Trophoblast cell (in vitro differentiated cells and primary cell): ENCODE measurements at regions not wholly inside any gene's neighbourhood (a gene's known extent, or its start where the extent isn't known, plus 50 kb on each side); places are given as distances from the start of the nearest gene placed in this dataset.

ENCODE experiments used
- DNase-seq, 2 donors: peaks; one replicate each; pipeline ENCODE4 v3.0.0-alpha.2; 2016
- H2AFZ ChIP-seq: 2 replicates; pipeline ENCODE4 v1.6.1; 2013; ENCODE audit warnings: low read length, moderate library complexity, mild to moderate bottlenecking; ENCODE audit not compliant: insufficient read depth, poor library complexity
- H2AK5ac ChIP-seq: 2 replicates; pipeline ENCODE4 v1.6.1; 2013; ENCODE audit warnings: mild to moderate bottlenecking, low read length
- H2BK120ac ChIP-seq: 2 replicates; pipeline ENCODE4 v1.6.1; 2013; ENCODE audit warnings: low read length, mild to moderate bottlenecking, moderate library complexity; ENCODE audit not compliant: insufficient read depth, poor library complexity
- H2BK12ac ChIP-seq: 2 replicates; pipeline ENCODE4 v1.6.1; 2013; ENCODE audit warnings: mild to moderate bottlenecking, low read length, moderate library complexity
- H2BK5ac ChIP-seq: 2 replicates; pipeline ENCODE4 v1.6.1; 2013; ENCODE audit warnings: low read length, low read depth, moderate library complexity, mild to moderate bottlenecking; ENCODE audit not compliant: poor library complexity
- H3K14ac ChIP-seq: 2 replicates; pipeline ENCODE4 v1.6.1; 2013; ENCODE audit warnings: mild to moderate bottlenecking, low read length
- H3K18ac ChIP-seq: 2 replicates; pipeline ENCODE4 v1.6.1; 2013; ENCODE audit warnings: mild to moderate bottlenecking, low read length
- H3K23ac ChIP-seq: 2 replicates; pipeline ENCODE4 v1.6.1; 2013; ENCODE audit warnings: low read length
- H3K27ac ChIP-seq: 2 replicates; pipeline ENCODE4 v1.5.1; 2013; ENCODE audit warnings: low read depth, mild to moderate bottlenecking, inconsistent platforms, low read length, moderate library complexity
- H3K27me3 ChIP-seq: 2 replicates; pipeline ENCODE4 v1.6.1; 2013; ENCODE audit warnings: inconsistent platforms, mild to moderate bottlenecking, low read length, moderate library complexity; ENCODE audit not compliant: insufficient read depth
- H3K36me3 ChIP-seq, 2 experiments: 1 replicate in 1 of 2; 2 replicates in 1 of 2; pipeline ENCODE4 v1.6.1; 2013; ENCODE audit warnings: low read length in 2 of 2, mild to moderate bottlenecking in 2 of 2, moderate library complexity in 1 of 2; ENCODE audit not compliant: insufficient read depth in 2 of 2, control insufficient read depth in 1 of 2
- H3K4ac ChIP-seq: 2 replicates; pipeline ENCODE4 v1.6.1; 2013; ENCODE audit warnings: low read depth, mild to moderate bottlenecking, low read length, moderate library complexity
- H3K4me1 ChIP-seq, 2 experiments: 1 replicate in 1 of 2; 2 replicates in 1 of 2; pipeline ENCODE4 v1.6.1; 2013; ENCODE audit warnings: low read length in 2 of 2, mild to moderate bottlenecking in 2 of 2, moderate library complexity in 1 of 2; ENCODE audit not compliant: insufficient read depth in 2 of 2, control insufficient read depth in 1 of 2
- H3K4me2 ChIP-seq: 2 replicates; pipeline ENCODE4 v1.6.1; 2013; ENCODE audit warnings: inconsistent platforms, mild to moderate bottlenecking, low read length, moderate library complexity
- H3K4me3 ChIP-seq: 2 replicates; pipeline ENCODE4 v1.5.1; 2013; ENCODE audit warnings: mild to moderate bottlenecking, low read depth, low read length, inconsistent platforms
- H3K79me1 ChIP-seq: one replicate; pipeline ENCODE4 v1.6.1; 2013; ENCODE audit warnings: low read length
- H3K79me2 ChIP-seq: 2 replicates; pipeline ENCODE4 v1.6.1; 2013; ENCODE audit warnings: low read length, mild to moderate bottlenecking; ENCODE audit not compliant: control insufficient read depth, insufficient read depth, poor library complexity
- H3K9ac ChIP-seq: 2 replicates; pipeline ENCODE4 v1.6.1; 2013; ENCODE audit warnings: mild to moderate bottlenecking, low read length
- H3K9me3 ChIP-seq: 2 replicates; pipeline ENCODE4 v1.6.1; 2013; ENCODE audit warnings: low read depth, mild to moderate bottlenecking, control low read depth, inconsistent platforms, low read length; ENCODE audit not compliant: insufficient read depth
- H4K12ac ChIP-seq: 2 replicates; pipeline ENCODE4 v1.6.1; 2013; ENCODE audit warnings: low read depth, mild to moderate bottlenecking, low read length, moderate library complexity
- H4K8ac ChIP-seq: 2 replicates; pipeline ENCODE4 v1.6.1; 2013; ENCODE audit warnings: low read depth, mild to moderate bottlenecking, low read length, moderate library complexity
- H4K91ac ChIP-seq: one replicate; pipeline ENCODE4 v1.6.1; 2013; ENCODE audit warnings: low read depth, mild to moderate bottlenecking, low read length, moderate library complexity
- WGBS: extraction: QIAGEN DNeasy Blood & Tissue Kit; methylation state at CpG from one replicate; pipeline ENCODE4 v1.1.7; 2013; ENCODE audit warnings: missing lambda C conversion rate; ENCODE audit not compliant: insufficient read length, insufficient coverage; ENCODE audit errors: extremely low coverage; 5-methylcytosine and 5-hydroxymethylcytosine counted together

DNA sequence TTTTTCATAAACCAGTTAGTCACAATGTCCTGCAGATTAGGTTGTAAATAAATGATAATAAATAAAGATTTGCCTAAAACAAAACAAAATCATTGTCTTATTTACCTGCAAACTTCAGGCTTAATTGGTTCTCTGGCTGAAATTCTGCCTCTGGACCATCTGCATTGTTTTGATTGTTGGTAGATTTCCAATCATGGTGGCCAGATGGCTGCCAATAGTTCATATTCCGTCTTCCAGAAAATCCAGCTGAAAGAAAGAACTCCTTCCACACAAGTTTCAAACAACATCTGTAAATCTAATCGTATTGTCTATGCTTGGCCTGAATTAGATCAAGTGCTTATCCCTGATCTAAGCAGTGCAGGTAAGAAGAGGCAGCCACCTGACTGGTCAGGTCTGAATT, 771.1 kb upstream of the ZEB2 start:
- no peak overlapping the region for H2BK12ac ChIP-seq
- no peak overlapping the region for H3K14ac ChIP-seq
- no CpG with 5 or more reads among the region's 2 CpGs for WGBS
- H2BK5ac ChIP-seq: no peak overlapping the region
- H3K79me2 ChIP-seq: no peaks in the 10 kb centered on the region
- H4K91ac ChIP-seq: no peak overlapping the region
- H4K8ac ChIP-seq: no peak overlapping the region
- no peaks in the 10 kb centered on the region for H3K27me3 ChIP-seq
- no peak overlapping the region for H3K4me2 ChIP-seq
- no peaks in the 10 kb centered on the region for H3K4me1 ChIP-seq
- H3K79me1 ChIP-seq: no peaks in the 10 kb centered on the region
- H3K4me3 ChIP-seq: no peak overlapping the region
- H3K9ac ChIP-seq: no peak overlapping the region
- H3K36me3 ChIP-seq: no peaks in the 10 kb centered on the region
- H2AK5ac ChIP-seq: no peak overlapping the region
- H4K12ac ChIP-seq: no peak overlapping the region
- no peak overlapping the region for H3K18ac ChIP-seq
- no peaks in the 10 kb centered on the region for H3K9me3 ChIP-seq
- H2AFZ ChIP-seq: no peak overlapping the region
- DNase-seq: no peak
- no peak overlapping the region for H3K23ac ChIP-seq
- no peak overlapping the region for H3K27ac ChIP-seq
- H3K4ac ChIP-seq: no peak overlapping the region
- H2BK120ac ChIP-seq: no peak overlapping the region

DNA sequence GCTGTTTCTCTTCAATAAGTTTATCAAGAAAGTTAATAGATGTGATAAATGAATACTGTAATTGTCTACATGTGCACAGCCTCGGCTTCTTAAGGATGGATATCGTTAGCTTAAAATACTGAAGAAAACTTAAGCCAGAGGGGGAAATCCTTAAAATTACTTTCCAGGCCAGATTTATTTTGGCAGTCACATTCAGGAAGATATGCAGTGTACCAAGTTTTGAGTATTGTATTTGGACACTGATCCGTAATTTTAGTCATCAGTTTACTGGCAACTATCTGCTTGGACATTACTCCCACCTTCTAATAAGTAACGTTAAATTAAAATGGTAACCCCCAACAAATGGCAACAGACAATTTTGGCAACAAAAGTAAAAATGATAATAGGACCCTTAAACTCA, 770.0 kb upstream of the ZEB2 start:
- H2AK5ac ChIP-seq: no peak overlapping the region
- DNase-seq: no peak
- H3K79me1 ChIP-seq: no peaks in the 10 kb centered on the region
- no peak overlapping the region for H2BK12ac ChIP-seq
- H4K12ac ChIP-seq: no peak overlapping the region
- no peak overlapping the region for H3K9ac ChIP-seq
- no peaks in the 10 kb centered on the region for H3K79me2 ChIP-seq
- H3K18ac ChIP-seq: no peak overlapping the region
- no peak overlapping the region for H2AFZ ChIP-seq
- H2BK5ac ChIP-seq: no peak overlapping the region
- no peak overlapping the region for H4K91ac ChIP-seq
- no peak overlapping the region for H3K4ac ChIP-seq
- H3K27me3 ChIP-seq: no peaks in the 10 kb centered on the region
- H3K27ac ChIP-seq: no peak overlapping the region
- WGBS: no CpG with 5 or more reads among the region's 4 CpGs
- no peaks in the 10 kb centered on the region for H3K9me3 ChIP-seq
- H4K8ac ChIP-seq: no peak overlapping the region
- no peak overlapping the region for H3K4me2 ChIP-seq
- H3K4me3 ChIP-seq: no peak overlapping the region
- H3K4me1 ChIP-seq: no peaks in the 10 kb centered on the region
- no peak overlapping the region for H3K23ac ChIP-seq
- H2BK120ac ChIP-seq: no peak overlapping the region
- H3K36me3 ChIP-seq: no peaks in the 10 kb centered on the region
- H3K14ac ChIP-seq: no peak overlapping the region

DNA sequence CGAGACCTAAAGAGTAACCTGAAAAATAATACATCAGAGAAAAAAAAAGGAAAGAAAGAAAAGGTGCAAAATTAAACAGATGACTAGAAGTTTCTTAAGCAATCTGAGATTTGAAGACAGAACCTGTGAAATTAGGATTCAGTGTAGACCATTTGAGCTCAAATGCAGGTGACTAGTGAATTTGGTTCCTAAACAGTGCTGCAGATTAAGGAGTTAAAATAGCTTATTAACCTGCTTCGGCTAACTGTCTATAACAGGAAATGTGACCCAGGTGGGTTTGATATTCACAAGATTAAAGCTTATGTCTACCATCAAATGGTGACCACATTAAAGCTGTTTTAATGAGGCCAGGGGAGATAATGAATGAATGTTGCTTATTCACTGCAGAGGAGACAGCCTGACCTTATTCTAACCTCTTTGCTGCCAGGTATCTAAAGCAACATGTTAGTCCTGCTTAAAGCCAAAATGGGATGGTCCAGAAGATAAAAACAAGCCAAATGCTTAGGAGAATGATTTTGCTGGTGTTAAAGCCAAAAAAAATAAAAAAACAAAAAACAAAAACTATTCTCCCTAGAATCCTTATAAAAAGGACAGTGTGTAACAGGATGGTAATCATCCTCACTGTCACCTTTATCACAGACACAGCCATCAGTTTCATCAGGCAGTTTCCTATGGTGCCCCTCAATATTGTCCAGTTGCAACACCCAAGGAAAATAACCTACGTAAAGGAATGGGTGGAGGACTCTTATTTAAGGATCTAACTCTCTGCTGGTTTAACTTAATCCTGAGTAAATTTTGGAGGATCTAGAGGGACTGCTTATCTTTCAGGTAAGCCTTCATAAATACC, 769.0 kb upstream of the ZEB2 start:
- Histone ChIP-seq H2BK120ac (no peak overlapping the region), H3K79me1 (no peaks in the 10 kb centered on the region), H3K4me2 (no peak overlapping the region), H2BK5ac (no peak overlapping the region), H4K8ac (no peak overlapping the region), H4K12ac (no peak overlapping the region), H3K4me1 (no peaks in the 10 kb centered on the region), H3K27me3 (no peaks in the 10 kb centered on the region), H3K4me3 (no peak overlapping the region), H3K27ac (no peak overlapping the region), H2AFZ (no peak overlapping the region), H3K14ac (no peak overlapping the region), H3K9ac (no peak overlapping the region), H3K4ac (no peak overlapping the region), H3K79me2 (no peaks in the 10 kb centered on the region), H2BK12ac (no peak overlapping the region), H3K23ac (no peak overlapping the region), H2AK5ac (no peak overlapping the region), H4K91ac (no peak overlapping the region), H3K9me3 (no peaks in the 10 kb centered on the region), H3K18ac (no peak overlapping the region), H3K36me3 (no peaks in the 10 kb centered on the region)
- no peak for DNase-seq
- WGBS: no CpG with 5 or more reads among the region's 3 CpGs

- H4K12ac ChIP-seq: no peak overlapping the region
- H2BK120ac ChIP-seq: no peak overlapping the region
- WGBS: no CpG with 5 or more reads among the region's 3 CpGs
Observed at GRCh38 chr2:145287736-145288135, 767.8 kb upstream of the ZEB2 start.

More at GRCh38 chr2:145287736-145288135, 767.8 kb upstream of the ZEB2 start:
- Histone ChIP-seq H3K18ac (no peak overlapping the region), H3K9ac (no peak overlapping the region), H3K4me2 (no peak overlapping the region), H3K79me2 (no peaks in the 10 kb centered on the region), H3K4me3 (no peak overlapping the region), H3K14ac (no peak overlapping the region), H2BK12ac (no peak overlapping the region), H3K4me1 (no peaks in the 10 kb centered on the region), H3K36me3 (no peaks in the 10 kb centered on the region), H3K27ac (no peak overlapping the region), H3K79me1 (no peaks in the 10 kb centered on the region), H3K27me3 (no peaks in the 10 kb centered on the region), H3K4ac (no peak overlapping the region), H2AFZ (no peak overlapping the region), H4K91ac (no peak overlapping the region), H4K8ac (no peak overlapping the region), H2AK5ac (no peak overlapping the region), H3K9me3 (no peaks in the 10 kb centered on the region), H3K23ac (no peak overlapping the region), H2BK5ac (no peak overlapping the region)
- DNase-seq: no peak
